ENCODE measurements at regions not wholly inside any gene's neighbourhood (a gene's known extent, or its start where the extent isn't known, plus 50 kb on each side); places are given as distances from the start of the nearest gene placed in this dataset.
"Not testable (repeated sequence)": the region's sequence is repeated elsewhere in the genome, so short reads cannot be mapped to it uniquely, and the experiment has no call there.

DNA sequence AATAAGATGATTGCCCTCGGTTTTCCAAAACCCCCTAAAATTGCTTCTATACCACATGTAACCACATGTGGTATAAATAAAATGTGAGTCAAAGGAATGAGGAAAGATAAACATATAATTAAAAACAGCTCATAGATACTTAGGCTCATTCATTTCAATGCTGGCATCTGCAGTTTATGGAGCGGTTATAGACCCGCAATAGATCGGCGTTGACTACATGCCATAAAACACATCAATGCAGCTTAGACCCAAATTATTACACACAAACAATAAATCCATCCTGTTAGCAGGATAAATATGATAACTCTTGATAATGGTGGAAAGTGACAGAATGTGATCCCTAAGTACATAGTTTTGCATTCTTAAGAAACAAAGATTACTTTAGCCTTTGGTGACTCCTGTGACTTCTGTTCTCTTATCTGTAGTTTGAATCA lies 143.7 kb downstream of the NR2F2 start:
- Histone ChIP-seq H3K27ac (no peak overlapping the region), H3K4me1 (no peaks in the 10 kb centered on the region), H3K27me3 (peaks cover 0 to 3% (median 0%) of the 10 kb centered on the region in 3 donors), H3K36me3 (no peaks in the 10 kb centered on the region), H3K9me3 (no peaks in the 10 kb centered on the region), H3K4me3 (no peak overlapping the region)
- DNase-seq (no peak), ATAC-seq (no peak)
- no peak for TF ChIP-seq POLR2A (IDR thresholded peaks at IDR 0.05)
- TF ChIP-seq, protein P1, sequence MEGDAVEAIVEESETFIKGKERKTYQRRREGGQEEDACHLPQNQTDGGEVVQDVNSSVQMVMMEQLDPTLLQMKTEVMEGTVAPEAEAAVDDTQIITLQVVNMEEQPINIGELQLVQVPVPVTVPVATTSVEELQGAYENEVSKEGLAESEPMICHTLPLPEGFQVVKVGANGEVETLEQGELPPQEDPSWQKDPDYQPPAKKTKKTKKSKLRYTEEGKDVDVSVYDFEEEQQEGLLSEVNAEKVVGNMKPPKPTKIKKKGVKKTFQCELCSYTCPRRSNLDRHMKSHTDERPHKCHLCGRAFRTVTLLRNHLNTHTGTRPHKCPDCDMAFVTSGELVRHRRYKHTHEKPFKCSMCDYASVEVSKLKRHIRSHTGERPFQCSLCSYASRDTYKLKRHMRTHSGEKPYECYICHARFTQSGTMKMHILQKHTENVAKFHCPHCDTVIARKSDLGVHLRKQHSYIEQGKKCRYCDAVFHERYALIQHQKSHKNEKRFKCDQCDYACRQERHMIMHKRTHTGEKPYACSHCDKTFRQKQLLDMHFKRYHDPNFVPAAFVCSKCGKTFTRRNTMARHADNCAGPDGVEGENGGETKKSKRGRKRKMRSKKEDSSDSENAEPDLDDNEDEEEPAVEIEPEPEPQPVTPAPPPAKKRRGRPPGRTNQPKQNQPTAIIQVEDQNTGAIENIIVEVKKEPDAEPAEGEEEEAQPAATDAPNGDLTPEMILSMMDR (IDR thresholded peaks at IDR 0.05 in 4 of 5, conservative IDR thresholded peaks at IDR 0.05 in 1 of 5), result no peak
- intact Hi-C loops (cut with DNase I; ENCODE audit: low total_unique reads) (no loop called here), in situ Hi-C loops (cut with MboI; ENCODE audit: low sequenced_read_pairs in 4 of 4) (no loop called here)

DNA sequence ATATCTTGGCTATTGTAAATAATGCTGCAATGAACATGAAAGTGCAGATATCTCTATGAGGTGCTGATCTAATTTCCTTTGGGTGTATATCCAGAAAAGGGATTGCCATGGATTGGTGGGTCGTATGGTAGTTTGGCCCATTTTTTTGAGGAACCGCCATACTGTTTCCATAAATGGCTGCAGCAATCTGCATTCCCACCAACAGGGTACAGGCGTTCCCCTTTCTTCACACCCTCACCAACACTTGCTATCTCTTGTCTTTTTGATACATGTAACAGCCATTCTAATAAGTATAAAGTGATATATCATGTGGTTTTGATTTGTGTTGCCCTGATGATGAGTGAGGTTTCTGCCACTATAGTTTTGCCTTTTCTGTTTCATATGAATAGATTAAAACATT lies 146.7 kb downstream of the NR2F2 start:
- no peak for TF ChIP-seq POLR2A (IDR thresholded peaks at IDR 0.05)
- TF ChIP-seq, protein P1 (IDR thresholded peaks at IDR 0.05 in 4 of 5, conservative IDR thresholded peaks at IDR 0.05 in 1 of 5), result no peak
- Histone ChIP-seq H3K4me1 (no peaks in the 10 kb centered on the region), H3K27ac (no peak overlapping the region), H3K27me3 (no peaks in the 10 kb centered on the region), H3K4me3 (no peak overlapping the region), H3K9me3 (no peaks in the 10 kb centered on the region), H3K36me3 (no peaks in the 10 kb centered on the region)
- DNase-seq, result no peak
- in situ Hi-C loops (cut with MboI; ENCODE audit: low sequenced_read_pairs in 4 of 4), result no loop called here
- intact Hi-C loops (cut with DNase I; ENCODE audit: low total_unique reads), result no loop called here
- no peak for ATAC-seq

DNA sequence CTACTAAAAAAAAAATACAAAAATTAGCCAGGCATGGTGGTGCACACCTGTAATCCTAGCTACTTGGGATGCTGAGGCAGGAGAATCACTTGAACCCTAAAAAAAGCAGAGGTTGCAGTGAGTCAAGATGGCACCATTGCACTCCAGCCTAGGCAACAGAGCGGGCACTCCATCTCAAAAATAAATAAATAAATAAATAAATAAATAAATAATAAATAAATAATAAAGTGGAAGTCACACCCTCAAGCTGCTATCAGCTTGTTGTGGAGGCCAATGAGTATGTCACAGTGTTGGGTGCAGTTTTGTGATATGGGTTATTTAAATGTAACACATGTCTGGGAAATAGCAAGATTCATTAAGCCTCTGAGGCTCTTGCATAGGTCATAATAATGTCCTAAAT lies 153.9 kb downstream of the NR2F2 start:
- H3K36me3 ChIP-seq; H3K27ac ChIP-seq; H3K4me3 ChIP-seq; ATAC-seq; H3K9me3 ChIP-seq; DNase-seq; in situ Hi-C loops (cut with MboI; ENCODE audit: low sequenced_read_pairs in 4 of 4); intact Hi-C loops (cut with DNase I; ENCODE audit: low total_unique reads); H3K4me1 ChIP-seq: not testable (repeated sequence)
- H3K27me3 ChIP-seq, result peaks cover 0 to 14% (median 0%) of the 10 kb centered on the region in 3 donors

DNA sequence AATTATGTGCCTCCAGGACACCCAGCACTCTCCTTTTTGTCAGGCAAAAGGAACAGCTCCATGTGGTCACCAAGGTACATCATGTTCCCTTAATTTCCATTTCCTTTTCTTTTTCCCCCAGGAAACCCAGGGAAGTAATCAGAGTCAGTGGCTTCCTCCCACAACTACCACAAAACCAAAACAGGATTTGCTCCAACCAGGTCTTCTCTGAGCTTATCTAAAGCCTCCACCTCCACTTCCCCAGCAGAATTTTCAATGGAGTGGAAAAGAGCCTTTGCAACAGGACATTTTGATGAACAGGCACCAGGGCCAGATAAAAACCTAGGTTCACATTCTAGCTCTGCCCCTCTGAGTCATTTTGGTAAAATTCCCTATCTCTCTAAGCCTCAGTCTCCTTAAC lies 154.3 kb downstream of the NR2F2 start:
- in situ Hi-C loops (cut with MboI; ENCODE audit: low sequenced_read_pairs in 4 of 4), result no loop called here
- intact Hi-C loops (cut with DNase I; ENCODE audit: low total_unique reads), result no loop called here
- TF ChIP-seq POLR2A (IDR thresholded peaks at IDR 0.05), result no peak
- TF ChIP-seq, protein P1 (IDR thresholded peaks at IDR 0.05 in 4 of 5, conservative IDR thresholded peaks at IDR 0.05 in 1 of 5), result no peak
- Histone ChIP-seq H3K4me3 (no peak overlapping the region), H3K27ac (no peak overlapping the region), H3K36me3 (no peaks in the 10 kb centered on the region), H3K27me3 (peaks cover 0 to 14% (median 0%) of the 10 kb centered on the region in 3 donors), H3K4me1 (no peaks in the 10 kb centered on the region), H3K9me3 (no peaks in the 10 kb centered on the region)
- ATAC-seq (no peak), DNase-seq (no peak)

DNA sequence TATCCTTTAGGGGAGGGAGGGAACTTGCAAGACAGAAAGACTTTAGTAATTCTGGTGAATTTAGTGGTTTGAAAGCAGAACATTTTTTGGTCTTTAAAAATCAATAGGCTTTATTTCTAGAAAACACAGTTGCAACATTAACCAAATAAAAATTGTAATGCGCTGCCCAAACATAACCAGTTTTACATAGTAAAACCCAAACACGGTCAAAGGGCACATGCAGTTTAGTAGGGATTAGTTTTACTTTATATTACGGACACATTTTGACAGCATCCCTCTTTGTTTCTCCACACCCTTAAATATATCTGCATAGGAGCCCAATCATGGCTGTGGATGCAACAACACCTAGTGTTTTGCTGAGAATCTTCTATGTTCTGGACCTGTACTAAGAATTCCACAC lies 156.7 kb downstream of the NR2F2 start:
- intact Hi-C loops (cut with DNase I; ENCODE audit: low total_unique reads) (no loop called here), in situ Hi-C loops (cut with MboI; ENCODE audit: low sequenced_read_pairs in 4 of 4) (no loop called here)
- no peaks in the 10 kb centered on the region for H3K4me1 ChIP-seq
- H3K9me3 ChIP-seq, result no peaks in the 10 kb centered on the region
- ATAC-seq (no peak), DNase-seq (no peak)
- no peak for TF ChIP-seq POLR2A (IDR thresholded peaks at IDR 0.05)
- TF ChIP-seq, protein P1 (IDR thresholded peaks at IDR 0.05 in 4 of 5, conservative IDR thresholded peaks at IDR 0.05 in 1 of 5), result no peak
- no peaks in the 10 kb centered on the region for H3K36me3 ChIP-seq
- no peak overlapping the region for H3K27ac ChIP-seq
- no peak overlapping the region for H3K4me3 ChIP-seq
- peaks cover 0 to 14% (median 4%) of the 10 kb centered on the region in 3 donors for H3K27me3 ChIP-seq

DNA sequence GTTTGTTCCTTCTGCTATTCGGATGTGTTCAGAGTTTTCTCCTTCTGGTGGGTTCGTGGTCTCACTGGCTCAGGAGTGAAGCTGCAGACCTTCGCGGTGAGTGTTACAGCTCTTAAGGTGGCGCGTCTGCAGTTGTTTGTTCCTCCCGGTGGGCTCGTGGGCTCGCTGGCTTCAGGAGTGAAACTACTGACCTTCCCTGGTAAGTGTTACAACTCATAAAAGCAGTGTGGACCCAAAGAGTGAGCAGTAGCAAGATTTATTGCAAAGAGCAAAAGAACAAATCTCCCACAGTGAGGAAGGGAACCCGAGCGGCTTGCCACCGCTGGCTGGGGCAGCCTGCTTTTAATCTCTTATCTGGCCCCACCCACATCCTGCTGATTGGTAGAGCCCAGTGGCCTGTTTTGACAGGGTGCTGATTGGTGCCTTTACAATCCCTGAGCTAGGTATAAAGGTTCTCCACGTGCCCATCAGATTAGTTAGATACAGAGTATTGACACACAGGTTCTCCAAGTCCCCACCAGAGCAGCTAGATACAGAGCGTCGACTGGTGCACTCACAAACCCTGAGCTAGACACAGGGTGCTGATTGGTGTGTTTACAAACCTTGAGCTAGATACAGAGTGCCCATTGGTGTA lies 160.7 kb downstream of the NR2F2 start:
- peaks cover 0 to 14% (median 4%) of the 10 kb centered on the region in 3 donors for H3K27me3 ChIP-seq
- H3K9me3 ChIP-seq; H3K4me1 ChIP-seq; DNase-seq; H3K36me3 ChIP-seq; in situ Hi-C loops (cut with MboI; ENCODE audit: low sequenced_read_pairs in 4 of 4); H3K4me3 ChIP-seq; H3K27ac ChIP-seq; ATAC-seq; intact Hi-C loops (cut with DNase I; ENCODE audit: low total_unique reads): not testable (repeated sequence)

DNA sequence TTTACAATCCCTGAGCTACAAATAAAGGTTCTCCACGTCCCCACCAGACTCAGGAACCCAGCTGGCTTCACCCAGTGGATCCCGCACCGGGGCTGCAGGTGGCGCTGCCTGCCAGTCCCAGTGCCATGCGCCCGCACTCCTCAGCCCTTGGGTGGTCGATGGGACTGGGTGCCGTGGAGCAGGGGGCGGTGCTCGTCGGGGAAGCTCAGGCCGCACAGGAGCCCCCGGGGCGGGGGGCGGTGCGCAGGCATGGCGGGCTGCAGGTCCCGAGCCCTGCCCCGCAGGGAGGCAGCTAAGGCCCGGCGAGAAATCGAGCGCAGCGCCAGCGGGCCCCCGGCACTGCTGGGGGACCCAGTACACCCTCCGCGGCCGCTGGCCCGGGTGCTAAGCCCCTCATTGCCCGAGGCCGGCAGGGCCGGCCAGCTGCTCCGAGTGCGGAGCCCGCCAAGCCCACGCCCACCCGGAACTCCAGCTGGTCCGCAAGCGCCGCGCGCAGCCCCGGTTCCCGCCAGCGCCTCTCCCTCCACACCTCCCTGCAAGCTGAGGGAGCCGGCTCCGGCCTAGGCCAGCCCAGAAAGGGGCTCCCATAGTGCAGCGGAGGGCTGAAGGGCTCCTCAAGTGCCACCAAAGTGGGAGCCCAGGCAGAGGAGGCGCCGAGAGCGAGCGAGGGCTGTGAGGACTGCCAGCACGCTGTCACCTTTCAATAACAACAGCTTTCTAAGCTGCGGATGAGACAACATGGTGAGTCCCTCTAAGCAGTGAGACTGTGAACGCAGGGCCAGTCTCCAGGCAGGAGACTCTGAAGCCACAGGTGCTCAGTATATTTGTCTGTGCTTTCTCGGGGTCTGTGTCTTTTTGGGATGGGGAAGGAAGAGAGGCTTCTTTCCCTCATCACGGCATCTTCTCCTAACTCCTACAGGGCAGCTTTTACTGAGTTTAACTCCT lies 161.5 kb downstream of the NR2F2 start:
- H3K4me3 ChIP-seq; in situ Hi-C loops (cut with MboI; ENCODE audit: low sequenced_read_pairs in 4 of 4): not testable (repeated sequence)

More for the DNA sequence above, 161.5 kb downstream of the NR2F2 start:
- H3K36me3 ChIP-seq; ATAC-seq; H3K4me1 ChIP-seq; H3K27me3 ChIP-seq; H3K27ac ChIP-seq; H3K9me3 ChIP-seq; DNase-seq; intact Hi-C loops (cut with DNase I; ENCODE audit: low total_unique reads): not testable (repeated sequence)

Measured in gastrocnemius medialis (tissue), 4 donors.